PC-3 (cell line): ENCODE measurements at regions not wholly inside any gene's neighbourhood (a gene's known extent, or its start where the extent isn't known, plus 50 kb on each side); places are given as distances from the start of the nearest gene placed in this dataset.
A peak's percentile ranks its signal among the peaks of the same experiment; 100 is the strongest.

Experiments
- ATAC-seq: fragments of 200-7000 bp; cut with Tn5 transposase; 2 replicates; pipeline ENCODE4 v1.9.1; 2020; ENCODE audit warnings: mild to moderate bottlenecking, moderate library complexity
- BruUV-seq: library from RNA; stranded (reverse); fragments of 400-500 nt; replicated peaks from 2 replicates; lab custom pipeline; 2021; lab: Mats Ljungman, UMichigan
- CTCF ChIA-PET: fragments of 300-600 bp; sonication (Branson Sonifier 250); formaldehyde crosslinking; loops from one replicate; lab custom pipeline; 2022; ENCODE audit warnings: antibody characterized with exemption; lab: Charles Lee
- POLR2A ChIA-PET: fragments of 300-600 bp; sonication (Branson Sonifier 250); formaldehyde crosslinking; loops from one replicate; lab custom pipeline; 2022; ENCODE audit warnings: antibody characterized with exemption; ENCODE audit not compliant: unreplicated experiment; lab: Charles Lee
- DNase-seq: peaks from one replicate; pipeline ENCODE4 v3.0.0-alpha.2; 2015
- H2AFZ ChIP-seq: fragments of 300-600 bp; sonication (generic); 2 replicates; pipeline ENCODE4 v1.6.0; 2016; ENCODE audit warnings: antibody characterized with exemption, low read length
- H3F3A ChIP-seq: fragments of 300-600 bp; sonication (generic); one replicate; pipeline ENCODE4 v1.6.0; 2017; ENCODE audit warnings: antibody characterized with exemption, low read length, control low read depth, mild to moderate bottlenecking; ENCODE audit not compliant: unreplicated experiment
- H3K27ac ChIP-seq: fragments of 300-600 bp; sonication (generic); 2 replicates; pipeline ENCODE4 v1.5.1; 2016; ENCODE audit warnings: mild to moderate bottlenecking, low read length
- H3K27me3 ChIP-seq: fragments of 300-600 bp; sonication (generic); 2 replicates; pipeline ENCODE4 v1.6.1; 2016; ENCODE audit warnings: low read length, mixed read lengths
- H3K36me3 ChIP-seq: fragments of 300-600 bp; sonication (generic); 2 replicates; pipeline ENCODE4 v1.6.1; 2016; ENCODE audit warnings: low read depth, mixed run types, low read length, mixed read lengths
- H3K4me1 ChIP-seq: fragments of 300-600 bp; sonication (generic); 2 replicates; pipeline ENCODE4 v1.5.1; 2016; ENCODE audit warnings: low read length; ENCODE audit not compliant: insufficient read depth
- H3K4me2 ChIP-seq: fragments of 300-600 bp; sonication (generic); 2 replicates; pipeline ENCODE4 v1.6.0; 2016; ENCODE audit warnings: low read length
- H3K4me3 ChIP-seq: fragments of 300-600 bp; sonication (generic); 2 replicates; pipeline ENCODE4 v1.5.1; 2016; ENCODE audit warnings: mild to moderate bottlenecking, low read length, mixed read lengths
- H3K79me2 ChIP-seq: fragments of 300-600 bp; sonication (generic); 2 replicates; pipeline ENCODE4 v1.6.1; 2017; ENCODE audit warnings: low read length, mixed read lengths
- H3K9ac ChIP-seq: fragments of 300-600 bp; sonication (generic); 2 replicates; pipeline ENCODE4 v1.6.0; 2016; ENCODE audit warnings: mild to moderate bottlenecking, low read length
- H3K9me2 ChIP-seq: fragments of 300-600 bp; sonication (generic); replicated peaks from 2 replicates; pipeline ENCODE4 v1.6.1; 2016; ENCODE audit warnings: mixed run types, low read length, mixed read lengths
- H3K9me3 ChIP-seq: fragments of 300-600 bp; sonication (generic); 2 replicates; pipeline ENCODE4 v1.6.1; 2016; ENCODE audit warnings: low read length, mixed read lengths
- H4K20me1 ChIP-seq: fragments of 300-600 bp; sonication (generic); 2 replicates; pipeline ENCODE4 v1.6.1; 2016; ENCODE audit warnings: low read length, mixed read lengths
- EZH2 ChIP-seq: fragments of 300-600 bp; sonication (generic); IDR thresholded peaks from one replicate; pipeline ENCODE4 v1.6.1; 2017; ENCODE audit warnings: antibody characterized with exemption, mild to moderate bottlenecking, low read length; ENCODE audit not compliant: unreplicated experiment
- EZH2phosphoT487 ChIP-seq: fragments of 300-600 bp; sonication (generic); IDR thresholded peaks from 2 replicates; pipeline ENCODE4 v1.6.1; 2018; ENCODE audit warnings: mild to moderate bottlenecking, antibody characterized with exemption, low read length, borderline replicate concordance
- intact Hi-C: fragments of 100-400 bp; cut with micrococcal nuclease; formaldehyde crosslinking; loops from 2 replicates; pipeline ENCODE4 v1.9.0; 2023
- TF ChIP-seq, protein P1 (sequence below): fragments of 300-600 bp; sonication (generic); conservative IDR thresholded peaks from 2 replicates; pipeline ENCODE4 v1.5.1; 2017; ENCODE audit warnings: antibody characterized with exemption, low read depth, mild to moderate bottlenecking, low read length

- DNase-seq (peak; percentile 21), ATAC-seq (peak; percentile 22; the same call in 1 of the 2 replicates)
- TF ChIP-seq, protein P1, sequence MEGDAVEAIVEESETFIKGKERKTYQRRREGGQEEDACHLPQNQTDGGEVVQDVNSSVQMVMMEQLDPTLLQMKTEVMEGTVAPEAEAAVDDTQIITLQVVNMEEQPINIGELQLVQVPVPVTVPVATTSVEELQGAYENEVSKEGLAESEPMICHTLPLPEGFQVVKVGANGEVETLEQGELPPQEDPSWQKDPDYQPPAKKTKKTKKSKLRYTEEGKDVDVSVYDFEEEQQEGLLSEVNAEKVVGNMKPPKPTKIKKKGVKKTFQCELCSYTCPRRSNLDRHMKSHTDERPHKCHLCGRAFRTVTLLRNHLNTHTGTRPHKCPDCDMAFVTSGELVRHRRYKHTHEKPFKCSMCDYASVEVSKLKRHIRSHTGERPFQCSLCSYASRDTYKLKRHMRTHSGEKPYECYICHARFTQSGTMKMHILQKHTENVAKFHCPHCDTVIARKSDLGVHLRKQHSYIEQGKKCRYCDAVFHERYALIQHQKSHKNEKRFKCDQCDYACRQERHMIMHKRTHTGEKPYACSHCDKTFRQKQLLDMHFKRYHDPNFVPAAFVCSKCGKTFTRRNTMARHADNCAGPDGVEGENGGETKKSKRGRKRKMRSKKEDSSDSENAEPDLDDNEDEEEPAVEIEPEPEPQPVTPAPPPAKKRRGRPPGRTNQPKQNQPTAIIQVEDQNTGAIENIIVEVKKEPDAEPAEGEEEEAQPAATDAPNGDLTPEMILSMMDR: no peak
- TF ChIP-seq EZH2: no peak
- ChIA-PET POLR2A (no interaction called here), CTCF (no interaction called here)
- BruUV-seq: no TSS peak
- H3K79me2 ChIP-seq: no peaks in the 10 kb centered on the region
- H2AFZ ChIP-seq: no peak overlapping the region
- H3K4me1 ChIP-seq: no peaks in the 10 kb centered on the region
- H3F3A ChIP-seq: no peaks in the 10 kb centered on the region
- H3K9me2 ChIP-seq: no peaks in the 10 kb centered on the region
- H3K4me3 ChIP-seq: no peak overlapping the region
- H3K4me2 ChIP-seq: no peak overlapping the region
- no peaks in the 10 kb centered on the region for H3K27me3 ChIP-seq
- no peaks in the 10 kb centered on the region for H3K9me3 ChIP-seq
- no peaks in the 10 kb centered on the region for H3K36me3 ChIP-seq
- H4K20me1 ChIP-seq: no peaks in the 10 kb centered on the region
- H3K9ac ChIP-seq: no peak overlapping the region
- no peak overlapping the region for H3K27ac ChIP-seq
- intact Hi-C loops: no loop called here
Measured at GRCh38 chr7:80563561-80564327, 51.9 kb upstream of the GNAT3 start.

DNA sequence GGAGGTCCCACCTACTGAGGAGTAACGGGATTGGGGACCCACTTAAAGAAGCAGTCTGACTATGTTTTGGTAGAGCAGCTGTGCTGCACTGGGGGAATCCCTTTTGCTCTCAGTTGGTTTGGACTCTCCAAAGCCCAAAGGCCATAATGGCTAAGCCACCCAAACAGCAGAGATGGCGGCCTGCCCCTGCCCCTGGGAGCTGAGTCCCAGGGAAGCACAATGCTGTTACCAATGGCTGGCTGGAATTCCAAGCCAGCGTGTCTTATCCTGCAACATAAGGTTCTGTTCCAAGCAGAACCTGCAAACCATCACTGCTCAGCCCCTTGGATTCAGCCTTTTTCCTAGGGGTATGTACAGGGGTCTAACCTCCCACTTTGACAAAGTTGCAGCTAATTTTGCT is 53.7 kb upstream of the GNAT3 start:
- Histone ChIP-seq H3K27ac (no peak overlapping the region), H3K4me3 (no peak overlapping the region), H3K36me3 (no peaks in the 10 kb centered on the region), H3F3A (no peaks in the 10 kb centered on the region), H4K20me1 (no peaks in the 10 kb centered on the region), H3K9ac (no peak overlapping the region), H3K4me1 (no peaks in the 10 kb centered on the region), H3K4me2 (no peak overlapping the region), H3K9me3 (no peaks in the 10 kb centered on the region), H3K9me2 (no peaks in the 10 kb centered on the region), H2AFZ (no peak overlapping the region), H3K27me3 (no peaks in the 10 kb centered on the region), H3K79me2 (no peaks in the 10 kb centered on the region)
- intact Hi-C loops: no loop called here
- TF ChIP-seq EZH2 (no peak), EZH2phosphoT487 (no peak)
- TF ChIP-seq, protein P1: no peak
- ATAC-seq (no peak), DNase-seq (no peak)
- ChIA-PET POLR2A (no interaction called here), CTCF (no interaction called here)
- no TSS peak for BruUV-seq

GRCh38 chr7:80581486-80582260 is 56.8 kb upstream of the CD36 start:
- no peak for DNase-seq
- Histone ChIP-seq H3K79me2 (no peaks in the 10 kb centered on the region), H4K20me1 (no peaks in the 10 kb centered on the region), H3K27me3 (no peaks in the 10 kb centered on the region), H3K9me2 (no peaks in the 10 kb centered on the region), H2AFZ (no peak overlapping the region), H3K4me1 (no peaks in the 10 kb centered on the region), H3K27ac (no peak overlapping the region), H3K4me2 (no peak overlapping the region), H3K9ac (no peak overlapping the region), H3K36me3 (no peaks in the 10 kb centered on the region), H3F3A (no peaks in the 10 kb centered on the region), H3K9me3 (no peaks in the 10 kb centered on the region), H3K4me3 (no peak overlapping the region)
- no peak for ATAC-seq
- BruUV-seq: no TSS peak
- CTCF ChIA-PET: no interaction called here
- TF ChIP-seq EZH2 (no peak), EZH2phosphoT487 (no peak)
- TF ChIP-seq, protein P1: no peak
- POLR2A ChIA-PET: no interaction called here
- intact Hi-C loops: no loop called here
